GM18907 (cell line): ENCODE measurements at regions not wholly inside any gene's neighbourhood (a gene's known extent, or its start where the extent isn't known, plus 50 kb on each side); places are given as distances from the start of the nearest gene placed in this dataset.
"Not testable (repeated sequence)": the region's sequence is repeated elsewhere in the genome, so short reads cannot be mapped to it uniquely, and the experiment has no call there.

ENCODE experiments used
- ATAC-seq: cut with Tn5 transposase; IDR thresholded peaks from one replicate; pipeline ENCODE4 v1.9.1; 2021; ENCODE audit warnings: mild to moderate bottlenecking, moderate library complexity; ENCODE audit not compliant: unreplicated experiment

GRCh38 chr15:31723019-31723418, 307.3 kb upstream of the CHRNA7 start:
- ATAC-seq, result not testable (repeated sequence)

DNA sequence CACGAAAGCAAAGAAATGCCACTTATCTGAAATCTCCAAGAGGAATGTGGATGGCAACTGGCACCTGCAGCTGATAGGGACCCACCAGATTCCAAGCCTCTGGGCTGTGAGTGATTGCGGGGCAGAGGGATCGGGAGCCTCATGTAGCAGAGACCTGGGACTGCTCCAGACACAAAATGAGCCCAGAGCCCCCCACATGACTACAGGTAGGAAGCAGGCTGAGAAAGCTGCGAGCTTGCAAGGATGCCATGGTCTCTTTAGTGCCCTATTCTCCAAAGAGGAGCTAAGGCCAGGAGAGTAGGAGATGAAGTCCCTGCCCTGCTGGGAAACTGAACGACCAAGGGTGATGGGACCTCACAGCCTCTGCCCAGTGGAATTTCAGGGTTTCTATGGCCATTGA, 305.4 kb upstream of the CHRNA7 start:
- not testable (repeated sequence) for ATAC-seq

DNA sequence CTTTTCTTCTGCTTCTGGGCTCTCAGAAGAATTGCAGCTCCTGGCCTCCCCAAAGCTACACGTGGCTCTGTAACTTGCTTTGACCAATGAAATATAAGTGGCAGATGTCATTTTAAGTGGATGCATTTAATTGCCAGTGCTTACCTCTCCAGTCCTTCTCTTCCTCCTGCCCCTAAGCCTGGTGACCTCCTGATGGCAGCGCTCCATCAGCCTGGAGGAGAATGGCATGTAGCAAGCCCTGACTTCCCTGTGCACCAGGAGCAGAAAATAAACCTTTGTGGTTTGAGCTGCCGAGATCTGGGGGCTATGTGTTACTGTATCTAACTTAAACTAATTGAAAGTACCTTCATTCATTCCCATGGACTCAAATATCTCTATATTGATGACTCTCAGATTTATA, 304.7 kb upstream of the CHRNA7 start:
- ATAC-seq, result not testable (repeated sequence)

DNA sequence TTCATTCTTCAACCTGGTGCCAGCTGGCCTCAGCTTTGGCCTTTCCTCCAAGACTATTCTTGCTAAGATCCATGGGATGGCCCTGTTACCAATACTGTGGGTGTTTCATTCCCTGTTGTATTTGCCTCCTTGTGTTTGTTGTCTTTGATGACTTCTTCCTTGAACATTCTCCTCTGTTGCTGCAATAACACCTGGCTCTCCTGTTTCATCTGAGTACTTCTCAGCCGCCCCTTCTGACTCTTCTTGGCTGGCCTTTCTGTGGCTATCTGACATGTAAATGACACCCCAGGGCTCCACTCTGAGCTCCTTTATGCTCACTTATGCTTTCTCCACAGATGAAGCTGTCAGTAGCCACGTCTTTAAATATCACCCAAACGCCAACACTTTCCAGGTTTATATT, 302.7 kb upstream of the CHRNA7 start:
- ATAC-seq, result no peak

DNA sequence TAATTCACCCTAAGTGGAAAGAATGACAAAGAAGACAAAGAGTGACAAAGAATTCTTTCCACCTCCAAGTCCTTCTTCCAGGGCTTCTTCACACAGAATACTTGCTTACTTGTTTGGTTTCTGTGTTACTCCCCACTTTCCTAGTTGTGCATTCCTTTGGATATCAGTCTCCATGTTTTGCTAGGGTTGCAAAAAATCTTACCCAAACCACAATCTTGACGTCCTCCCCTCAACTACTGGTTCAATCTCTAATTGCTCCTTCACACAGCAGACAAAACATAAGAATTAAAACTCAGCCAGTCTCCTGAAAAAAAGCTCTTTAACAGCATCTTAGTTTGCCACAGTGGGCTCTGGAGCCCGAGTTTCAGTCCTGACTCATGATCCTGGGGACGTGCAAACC, 297.6 kb upstream of the CHRNA7 start:
- no peak for ATAC-seq

DNA sequence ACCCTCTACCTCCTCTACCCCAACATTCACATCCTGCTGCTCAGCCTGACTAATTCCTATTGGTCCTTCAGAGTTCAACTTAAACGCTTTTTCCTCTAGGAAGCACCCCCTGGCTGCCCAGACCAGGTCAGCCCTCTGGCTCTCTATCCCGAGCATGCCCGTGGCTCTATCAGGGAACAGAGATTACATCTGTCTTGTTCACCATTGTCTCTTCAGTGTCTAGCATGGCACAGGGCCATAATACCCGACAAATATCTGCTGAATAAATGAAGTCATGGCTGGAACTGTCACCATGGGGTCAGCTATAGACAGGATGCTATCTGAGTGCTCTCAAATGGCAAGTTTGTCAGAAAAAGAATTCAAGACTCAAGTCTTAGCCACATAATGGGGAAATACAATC, 296.9 kb upstream of the CHRNA7 start:
- no peak for ATAC-seq

DNA sequence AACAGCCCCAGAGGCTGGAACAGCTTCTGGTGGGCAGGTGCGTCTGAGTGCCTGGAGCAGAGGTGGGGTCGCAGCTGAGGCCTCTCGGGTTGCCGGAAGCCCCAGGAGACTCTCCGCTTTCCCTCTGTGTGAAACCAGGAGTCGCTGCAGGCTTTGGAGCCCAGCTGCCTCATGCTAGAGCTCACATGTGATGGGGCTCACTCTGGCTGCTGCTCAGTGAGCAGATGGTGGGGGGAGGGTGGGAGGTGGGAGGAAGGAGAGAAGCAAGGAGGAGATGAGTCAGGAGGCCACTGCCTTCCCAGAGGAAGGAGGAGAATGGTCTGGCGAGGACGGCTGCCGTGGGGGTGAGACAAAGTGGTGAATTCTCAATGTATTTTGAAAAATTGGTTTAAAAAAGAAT, 290.1 kb upstream of the CHRNA7 start:
- ATAC-seq, result no peak

- no peak for ATAC-seq
These were observed 284.5 kb upstream of the CHRNA7 start for GRCh38 chr15:31745841-31746240.

DNA sequence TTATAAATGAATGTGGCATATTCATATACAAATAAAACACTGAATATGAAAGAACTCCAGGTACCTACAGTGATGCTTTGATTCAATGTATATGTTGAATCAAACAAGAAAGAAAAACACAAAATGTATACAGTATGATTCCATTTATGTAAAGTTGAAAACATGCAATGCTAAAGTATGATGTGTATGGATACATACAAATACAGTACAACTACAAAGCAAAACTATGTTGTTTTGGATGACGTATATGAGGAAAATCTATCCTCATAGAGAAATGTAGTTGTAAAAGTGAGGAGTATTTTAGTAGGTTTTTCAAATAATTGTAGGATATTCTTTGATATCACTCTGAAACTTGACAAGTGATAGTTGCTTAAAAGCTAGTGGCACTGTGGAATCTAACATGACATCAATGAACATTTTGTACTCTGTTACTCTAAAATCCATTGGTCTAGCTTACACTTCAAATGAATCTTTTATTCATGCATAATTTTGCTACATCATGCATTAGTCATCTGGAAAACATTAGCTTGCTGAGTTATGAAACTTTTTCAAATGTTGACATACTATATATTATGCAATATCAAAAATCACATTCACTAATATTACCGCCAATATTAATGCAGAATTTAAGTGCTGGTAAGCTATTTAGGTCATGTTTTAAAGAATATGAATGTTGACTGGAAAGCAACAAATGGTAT, 278.1 kb upstream of the CHRNA7 start:
- ATAC-seq, result no peak

DNA sequence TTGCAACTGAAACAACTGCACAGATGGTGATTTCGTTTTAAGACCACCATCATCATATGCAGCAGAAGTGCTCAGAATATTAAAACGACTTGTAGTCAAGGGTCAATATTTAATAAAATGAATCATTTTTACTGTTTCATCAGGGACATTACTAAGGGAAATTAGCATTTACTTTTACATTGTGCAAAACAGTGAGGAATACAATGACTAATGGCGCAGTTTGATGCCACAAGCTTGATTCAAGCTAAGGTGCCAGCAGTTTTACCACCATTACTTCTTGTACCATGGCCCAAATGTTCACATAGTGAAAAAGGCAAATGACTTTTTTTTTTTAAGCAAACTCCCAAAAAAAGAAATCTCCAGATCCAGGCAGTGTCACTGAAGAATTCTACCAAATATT, 277.4 kb upstream of the CHRNA7 start:
- no peak for ATAC-seq

DNA sequence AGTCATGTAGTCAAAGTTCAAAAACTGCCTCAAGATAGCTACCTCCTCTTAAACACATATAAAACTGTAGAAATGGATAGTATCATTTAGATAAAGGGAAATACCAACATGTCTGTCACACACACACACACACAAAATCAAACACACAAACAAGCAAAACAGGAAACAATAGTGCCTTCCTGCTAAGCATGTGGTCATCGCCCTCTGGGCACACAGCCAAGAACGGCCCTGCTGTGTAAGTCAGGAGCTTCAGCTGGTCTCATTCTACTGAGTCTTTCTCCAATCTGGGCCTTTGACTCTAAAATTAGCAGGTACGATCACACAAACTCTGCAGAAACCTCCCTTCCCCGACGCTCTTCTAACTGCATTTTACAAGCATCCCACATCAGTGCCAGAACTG, 272.2 kb upstream of the CHRNA7 start:
- ATAC-seq, result no peak

GRCh38 chr15:31768055-31768454, 262.3 kb upstream of the CHRNA7 start:
- no peak for ATAC-seq

DNA sequence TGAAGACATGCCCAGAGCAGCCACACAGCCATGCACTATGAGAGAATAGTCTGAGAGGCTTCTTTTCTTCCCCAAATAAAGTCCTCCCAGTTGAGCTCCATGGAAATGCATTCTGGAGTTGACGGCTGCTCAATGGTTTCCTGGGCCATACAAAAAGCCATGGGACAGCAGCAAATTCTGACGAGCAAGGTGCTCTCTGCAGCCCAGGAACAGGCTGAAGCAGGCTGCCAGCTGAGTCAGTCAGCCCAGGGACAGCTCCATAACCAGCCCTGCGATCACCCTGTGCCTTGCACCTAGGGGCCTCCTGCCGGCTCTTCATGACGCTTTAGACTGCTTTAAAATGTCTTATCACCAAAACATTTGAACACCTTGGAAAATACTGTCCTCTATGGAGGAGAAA, 256.3 kb upstream of the CHRNA7 start:
- no peak for ATAC-seq

DNA sequence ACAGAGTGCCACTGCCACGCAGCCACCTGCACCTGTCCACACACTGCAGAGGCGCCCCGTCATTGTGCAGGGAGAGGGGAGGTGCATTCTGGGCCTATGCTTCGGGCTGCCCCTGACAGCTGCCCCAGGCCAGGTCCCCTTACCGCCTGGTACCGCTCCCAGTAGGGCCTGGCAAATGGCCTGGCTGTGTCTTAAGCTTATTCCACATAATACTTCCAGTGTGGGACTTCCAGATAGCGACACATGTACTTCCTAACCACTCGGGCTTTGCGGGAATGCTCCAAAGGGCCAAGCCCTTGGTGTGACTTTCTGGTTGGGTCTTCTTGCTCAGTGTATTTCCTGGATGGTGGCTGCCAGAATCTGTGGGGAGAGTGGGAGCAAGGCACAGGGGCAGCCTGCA, 254.3 kb upstream of the CHRNA7 start:
- no peak for ATAC-seq

- no peak for ATAC-seq
These were observed 249.1 kb upstream of the CHRNA7 start for GRCh38 chr15:31781261-31781660.

DNA sequence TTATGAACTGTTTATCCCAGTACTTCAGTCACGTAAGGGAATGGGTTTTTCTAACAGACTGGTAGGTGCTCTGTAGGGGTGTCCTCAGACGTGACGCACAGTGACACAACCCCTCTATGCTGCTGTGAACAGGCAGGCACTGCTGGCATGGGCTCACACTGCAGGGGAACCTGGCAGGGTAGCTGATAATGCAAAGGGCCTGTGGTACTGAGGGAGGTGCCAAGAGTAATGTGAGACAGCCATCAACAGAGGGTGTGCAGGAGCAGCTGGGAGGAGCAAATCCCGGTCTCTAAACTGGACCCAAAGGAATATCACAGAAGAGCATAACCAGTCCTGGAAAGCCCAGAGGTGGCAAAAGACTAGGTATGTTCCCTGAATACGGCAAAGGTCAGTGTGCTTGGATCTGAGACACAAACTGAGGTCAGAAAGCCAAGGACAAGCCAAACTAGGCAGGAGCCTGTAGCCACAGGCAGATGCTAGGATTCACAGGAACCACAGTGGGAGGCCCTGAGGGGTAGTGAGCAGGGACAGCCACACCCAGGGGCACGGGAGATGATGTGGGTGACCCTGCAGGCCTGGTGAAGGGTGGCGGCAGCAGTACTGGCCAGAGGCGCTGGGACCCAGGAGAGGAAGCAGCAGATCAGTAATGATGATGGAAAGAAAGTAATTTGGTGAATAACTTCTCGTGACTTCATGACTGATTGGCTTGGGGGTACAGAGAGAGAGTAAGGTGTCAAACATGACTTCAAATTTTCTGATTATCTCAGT, 248.1 kb upstream of the CHRNA7 start:
- no peak for ATAC-seq

GRCh38 chr15:31782951-31783350, 247.4 kb upstream of the CHRNA7 start:
- no peak for ATAC-seq

- ATAC-seq, result no peak
These were observed 244.0 kb upstream of the CHRNA7 start for GRCh38 chr15:31786360-31786759.

DNA sequence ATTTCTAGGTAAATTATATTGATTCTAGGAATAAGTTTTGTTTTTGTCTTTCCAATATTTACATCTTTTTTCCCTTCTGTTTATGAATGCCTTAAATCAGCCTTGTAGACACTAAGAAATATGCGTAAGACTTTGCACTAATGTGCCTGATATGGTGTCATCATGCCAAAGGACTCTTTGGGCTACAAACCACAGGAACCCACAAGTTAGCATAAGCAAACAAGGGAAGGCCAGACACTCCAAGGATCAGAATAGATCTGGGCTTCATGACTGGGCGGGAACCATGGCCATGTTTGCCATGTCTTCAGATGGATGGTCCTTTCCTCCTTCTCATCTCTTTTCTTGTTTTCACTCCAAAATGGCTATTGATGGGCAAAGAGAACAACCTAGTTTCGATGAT, 242.2 kb upstream of the CHRNA7 start:
- no peak for ATAC-seq

- no peak for ATAC-seq
These were observed 237.6 kb upstream of the CHRNA7 start for GRCh38 chr15:31792611-31793199.

GRCh38 chr15:31799319-31799714, 231.0 kb upstream of the CHRNA7 start:
- no peak for ATAC-seq

DNA sequence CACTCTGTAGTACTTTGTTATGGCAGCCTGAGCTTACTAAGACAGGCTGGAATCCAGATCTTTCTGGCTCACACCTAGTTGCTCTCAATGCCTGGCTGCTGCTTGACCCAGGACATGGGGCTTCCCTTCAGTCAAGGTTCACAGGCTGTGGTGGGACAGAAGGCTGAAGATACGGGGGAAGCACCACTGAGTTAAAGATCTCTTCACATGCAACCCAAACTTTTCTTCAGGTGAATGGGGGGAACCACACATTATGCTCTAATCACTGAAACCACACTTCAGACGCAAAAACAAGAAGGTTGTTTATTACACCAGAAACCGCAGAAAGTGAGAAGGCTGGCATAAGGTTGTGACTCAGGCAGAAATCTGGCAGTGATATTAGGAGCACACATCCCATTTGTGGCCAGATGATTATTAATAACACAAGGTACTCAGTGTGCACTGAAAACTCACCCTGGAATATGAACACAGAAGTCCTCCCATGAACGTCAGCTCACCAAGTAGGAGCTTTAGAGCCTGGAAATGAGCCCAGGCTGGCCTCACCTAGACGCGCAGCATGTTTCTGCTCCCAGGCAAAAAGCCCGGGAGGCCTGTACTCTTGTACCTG, 230.5 kb upstream of the CHRNA7 start:
- ATAC-seq, result peak; percentile 93
